Lung (tissue), 11 donors: ENCODE measurements at regions not wholly inside any gene's neighbourhood (a gene's known extent, or its start where the extent isn't known, plus 50 kb on each side); places are given as distances from the start of the nearest gene placed in this dataset.
A peak's percentile ranks its signal among the peaks of the same experiment; 100 is the strongest.

ENCODE experiments used
- ATAC-seq: fragments of 200-7000 bp; cut with Tn5 transposase; one replicate; pipeline ENCODE4 v1.9.1; 2020; ENCODE audit warnings: moderate number of reproducible peaks; ENCODE audit not compliant: insufficient read depth, low FRiP score
- DNase-seq, 3 donors: peaks; one replicate each; pipeline ENCODE4 v3.0.0-alpha.2; 2013 to 2017
- H3K27ac ChIP-seq, 2 donors: one replicate each; pipeline ENCODE4 v1.5.1; 2013; ENCODE audit warnings: mild to moderate bottlenecking in 2 of 2, moderate library complexity in 2 of 2, control low read depth in 1 of 2, inconsistent platforms in 1 of 2, low read depth in 1 of 2, low read length in 1 of 2
- H3K27me3 ChIP-seq, 3 donors: one replicate each; pipeline ENCODE4 v1.5.1; 2013; ENCODE audit warnings: low read length in 2 of 3; ENCODE audit not compliant: control insufficient read depth in 3 of 3, insufficient read depth in 3 of 3
- H3K36me3 ChIP-seq, 4 donors: one replicate each; pipeline ENCODE4 v1.5.1; 2013; ENCODE audit warnings: low read length in 4 of 4, mild to moderate bottlenecking in 1 of 4, moderate library complexity in 1 of 4; ENCODE audit not compliant: control insufficient read depth in 4 of 4, insufficient read depth in 4 of 4
- H3K4me1 ChIP-seq, 5 donors: one replicate each; pipeline ENCODE4 v1.5.1; 2013; ENCODE audit warnings: low read length in 5 of 5, mild to moderate bottlenecking in 2 of 5, moderate library complexity in 1 of 5; ENCODE audit not compliant: control insufficient read depth in 5 of 5, insufficient read depth in 5 of 5
- H3K4me3 ChIP-seq: one replicate; pipeline ENCODE4 v1.5.1; 2013; ENCODE audit warnings: mild to moderate bottlenecking, control low read depth, moderate library complexity
- H3K9ac ChIP-seq, 2 donors: one replicate each; pipeline ENCODE4 v1.5.1; 2013; ENCODE audit warnings: low read length in 2 of 2, control low read depth in 1 of 2; ENCODE audit not compliant: insufficient read depth in 1 of 2
- H3K9me3 ChIP-seq, 4 donors: one replicate each; pipeline ENCODE4 v1.5.1; 2013; ENCODE audit warnings: low read length in 3 of 4, mild to moderate bottlenecking in 1 of 4, moderate library complexity in 1 of 4; ENCODE audit not compliant: control insufficient read depth in 4 of 4, insufficient read depth in 3 of 4
- WGBS, 2 donors: extraction: QIAGEN DNeasy Blood & Tissue Kit; methylation state at CpG; one replicate each; pipeline ENCODE4 v1.1.7; 2013; 5-methylcytosine and 5-hydroxymethylcytosine counted together
- TF ChIP-seq, protein P1 (sequence below): IDR thresholded peaks from 2 replicates; pipeline ENCODE4 v1.5.1; 2012; ENCODE audit warnings: mild to moderate bottlenecking; ENCODE audit errors: control extremely low read depth, extremely low read depth
- donor health status: control.
- donor health status: control.
- donor health status: Bipolar disorder and iron deficiency.
- donor health status: healthy.
- donor health status: DM: yes; HTN: yes; CAD: no.

GRCh38 chr5:51987669-51988209 lies 604.5 kb downstream of the ISL1 start:
- Histone ChIP-seq H3K27me3 (no peaks in the 10 kb centered on the region), H3K27ac (no peak overlapping the region), H3K36me3 (no peaks in the 10 kb centered on the region), H3K9ac (no peak overlapping the region), H3K4me3 (no peak overlapping the region), H3K9me3 (no peaks in the 10 kb centered on the region), H3K4me1 (no peaks in the 10 kb centered on the region)
- TF ChIP-seq, protein P1, sequence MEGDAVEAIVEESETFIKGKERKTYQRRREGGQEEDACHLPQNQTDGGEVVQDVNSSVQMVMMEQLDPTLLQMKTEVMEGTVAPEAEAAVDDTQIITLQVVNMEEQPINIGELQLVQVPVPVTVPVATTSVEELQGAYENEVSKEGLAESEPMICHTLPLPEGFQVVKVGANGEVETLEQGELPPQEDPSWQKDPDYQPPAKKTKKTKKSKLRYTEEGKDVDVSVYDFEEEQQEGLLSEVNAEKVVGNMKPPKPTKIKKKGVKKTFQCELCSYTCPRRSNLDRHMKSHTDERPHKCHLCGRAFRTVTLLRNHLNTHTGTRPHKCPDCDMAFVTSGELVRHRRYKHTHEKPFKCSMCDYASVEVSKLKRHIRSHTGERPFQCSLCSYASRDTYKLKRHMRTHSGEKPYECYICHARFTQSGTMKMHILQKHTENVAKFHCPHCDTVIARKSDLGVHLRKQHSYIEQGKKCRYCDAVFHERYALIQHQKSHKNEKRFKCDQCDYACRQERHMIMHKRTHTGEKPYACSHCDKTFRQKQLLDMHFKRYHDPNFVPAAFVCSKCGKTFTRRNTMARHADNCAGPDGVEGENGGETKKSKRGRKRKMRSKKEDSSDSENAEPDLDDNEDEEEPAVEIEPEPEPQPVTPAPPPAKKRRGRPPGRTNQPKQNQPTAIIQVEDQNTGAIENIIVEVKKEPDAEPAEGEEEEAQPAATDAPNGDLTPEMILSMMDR, result no peak
- 33 to 50% methylated on average over 2 of the region's 2 CpGs for WGBS, 2 donors
- DNase-seq (peak in 2 of 3 donors; percentile 9 to 16), ATAC-seq (no peak)

DNA sequence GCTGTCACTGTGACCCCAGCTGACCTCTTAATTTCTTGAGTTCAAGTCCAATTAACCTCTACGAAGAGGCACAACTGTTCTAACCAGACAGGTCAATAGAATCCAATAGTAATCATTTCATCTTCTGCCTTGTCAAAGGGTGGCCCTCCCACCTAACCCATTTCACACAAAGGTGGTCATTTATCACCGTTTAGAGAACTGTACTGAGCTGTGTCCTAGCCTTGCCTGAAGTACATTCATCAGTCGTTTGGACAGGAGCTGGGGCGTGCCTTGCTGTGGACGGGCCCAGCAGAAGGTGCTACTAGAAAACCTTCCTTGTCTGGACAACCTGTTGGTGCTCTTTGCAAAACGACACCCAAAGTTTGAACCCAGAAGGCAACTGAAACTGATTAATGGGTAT lies 605.4 kb downstream of the ISL1 start:
- TF ChIP-seq, protein P1, result no peak
- no peaks in the 10 kb centered on the region for H3K4me1 ChIP-seq

DNA sequence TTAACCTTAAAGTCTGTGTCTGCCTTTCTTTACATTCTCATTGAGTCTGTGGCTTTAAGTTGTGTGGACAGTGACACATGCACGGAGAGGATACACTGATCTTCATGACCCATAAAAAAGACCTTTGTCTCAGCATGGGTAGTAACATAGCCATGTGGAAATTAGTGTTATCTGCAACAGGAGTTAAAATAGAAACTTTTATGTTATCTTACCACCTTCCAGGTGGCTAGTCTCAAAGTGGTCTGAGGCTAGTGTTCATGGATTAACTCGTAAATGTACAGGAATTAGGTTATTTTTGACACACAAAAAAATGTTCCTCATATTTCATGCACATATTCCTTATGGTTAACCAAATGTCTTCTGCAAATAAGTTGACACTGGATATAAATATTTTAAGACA lies 607.0 kb downstream of the ISL1 start:
- Histone ChIP-seq H3K9me3 (no peaks in the 10 kb centered on the region), H3K27ac (no peak overlapping the region), H3K4me1 (no peaks in the 10 kb centered on the region), H3K9ac (no peak overlapping the region), H3K36me3 (no peaks in the 10 kb centered on the region), H3K27me3 (no peaks in the 10 kb centered on the region), H3K4me3 (no peak overlapping the region)
- DNase-seq (no peak), ATAC-seq (no peak)
- TF ChIP-seq, protein P1, result no peak
- WGBS, 2 donors, result 74 to 81% methylated on average over 2 of the region's 2 CpGs

More for the DNA sequence above, 605.4 kb downstream of the ISL1 start:
- H3K4me3 ChIP-seq, result no peak overlapping the region
- no peaks in the 10 kb centered on the region for H3K36me3 ChIP-seq
- ATAC-seq, result no peak
- no peak for DNase-seq
- H3K9me3 ChIP-seq, result no peaks in the 10 kb centered on the region
- H3K27ac ChIP-seq, result no peak overlapping the region
- no peak overlapping the region for H3K9ac ChIP-seq
- no peaks in the 10 kb centered on the region for H3K27me3 ChIP-seq
- 66 to 78% methylated on average over 6 of the region's 6 CpGs for WGBS, 2 donors

- no peaks in the 10 kb centered on the region for H3K36me3 ChIP-seq
- no peaks in the 10 kb centered on the region for H3K4me1 ChIP-seq
- TF ChIP-seq, protein P1, result no peak
- ATAC-seq (no peak), DNase-seq (no peak)
- H3K27me3 ChIP-seq, result no peaks in the 10 kb centered on the region
- WGBS, 2 donors, result 58 to 72% methylated on average over 1 of the region's 1 CpG
- no peak overlapping the region for H3K4me3 ChIP-seq
- H3K27ac ChIP-seq, result no peak overlapping the region
- H3K9me3 ChIP-seq, result no peaks in the 10 kb centered on the region
- no peak overlapping the region for H3K9ac ChIP-seq
These were observed 607.5 kb downstream of the ISL1 start for GRCh38 chr5:51990661-51991180.
